H9 (cell line): ENCODE measurements at regions not wholly inside any gene's neighbourhood (a gene's known extent, or its start where the extent isn't known, plus 50 kb on each side); places are given as distances from the start of the nearest gene placed in this dataset.

Experiments used
- DNase-seq: peaks from one replicate; pipeline ENCODE4 v3.0.0-alpha.2; 2017
- H2AFZ ChIP-seq: one replicate; pipeline ENCODE4 v1.6.1; 2013; ENCODE audit warnings: mild to moderate bottlenecking, low read length, control low read depth, moderate library complexity
- H2AK5ac ChIP-seq: 2 replicates; pipeline ENCODE4 v1.6.1; 2013; ENCODE audit warnings: low read length, control low read depth, mixed read lengths; ENCODE audit not compliant: insufficient read length
- H2BK120ac ChIP-seq: one replicate; pipeline ENCODE4 v1.6.1; 2013; ENCODE audit warnings: low read depth, mild to moderate bottlenecking, low read length, control low read depth, inconsistent platforms; ENCODE audit not compliant: poor library complexity, severe bottlenecking
- H2BK12ac ChIP-seq: 2 replicates; pipeline ENCODE4 v1.6.1; 2013; ENCODE audit warnings: low read length, control low read depth, mixed read lengths, low read depth; ENCODE audit not compliant: insufficient read length
- H2BK15ac ChIP-seq: 2 replicates; pipeline ENCODE4 v1.6.1; 2013; ENCODE audit warnings: low read depth, low read length, control low read depth
- H2BK20ac ChIP-seq: one replicate; pipeline ENCODE4 v1.6.1; 2013; ENCODE audit warnings: low read depth, mild to moderate bottlenecking, low read length, control low read depth, inconsistent platforms; ENCODE audit not compliant: poor library complexity, severe bottlenecking
- H2BK5ac ChIP-seq: 2 replicates; pipeline ENCODE4 v1.6.1; 2013; ENCODE audit warnings: low read length, control low read depth, mixed read lengths; ENCODE audit not compliant: insufficient read length
- H3K14ac ChIP-seq: 2 replicates; pipeline ENCODE4 v1.6.1; 2013; ENCODE audit warnings: low read length, control low read depth; ENCODE audit not compliant: insufficient read depth
- H3K18ac ChIP-seq: 2 replicates; pipeline ENCODE4 v1.6.1; 2013; ENCODE audit warnings: low read depth, mild to moderate bottlenecking, mixed read lengths, low read length, control low read depth; ENCODE audit not compliant: insufficient read length
- H3K23ac ChIP-seq: 2 replicates; pipeline ENCODE4 v1.6.1; 2013; ENCODE audit warnings: low read length, control low read depth, mixed read lengths, low read depth; ENCODE audit not compliant: insufficient read length
- H3K23me2 ChIP-seq: 2 replicates; pipeline ENCODE4 v1.6.1; 2013; ENCODE audit warnings: low read depth, mild to moderate bottlenecking, mixed read lengths, low read length, control low read depth; ENCODE audit not compliant: insufficient read length, poor library complexity, severe bottlenecking
- H3K27ac ChIP-seq: 2 replicates; pipeline ENCODE4 v1.5.1; 2013; ENCODE audit warnings: low read length, control low read depth, mixed read lengths, low read depth; ENCODE audit not compliant: insufficient read length
- H3K27me3 ChIP-seq: 2 replicates; pipeline ENCODE4 v1.6.1; 2013; ENCODE audit warnings: low read length, control low read depth, inconsistent platforms; ENCODE audit not compliant: insufficient read depth
- H3K4ac ChIP-seq: 2 replicates; pipeline ENCODE4 v1.6.1; 2013; ENCODE audit warnings: low read depth, mild to moderate bottlenecking, control low read depth, inconsistent platforms, low read length, moderate library complexity
- H3K4me1 ChIP-seq: 2 replicates; pipeline ENCODE4 v1.6.1; 2013; ENCODE audit warnings: low read length, control low read depth, inconsistent platforms; ENCODE audit not compliant: insufficient read depth
- H3K4me2 ChIP-seq: 2 replicates; pipeline ENCODE4 v1.6.1; 2013; ENCODE audit warnings: low read length, control low read depth, mixed read lengths; ENCODE audit not compliant: insufficient read length, insufficient read depth
- H3K56ac ChIP-seq: 2 replicates; pipeline ENCODE4 v1.6.1; 2013; ENCODE audit warnings: low read depth, mild to moderate bottlenecking, mixed read lengths, low read length, control low read depth; ENCODE audit not compliant: insufficient read length
- H3K79me1 ChIP-seq: 2 replicates; pipeline ENCODE4 v1.6.1; 2013; ENCODE audit warnings: low read depth, mild to moderate bottlenecking, moderate library complexity, low read length, control low read depth, inconsistent platforms; ENCODE audit not compliant: insufficient read depth, poor library complexity, severe bottlenecking
- H3K79me2 ChIP-seq: 2 replicates; pipeline ENCODE4 v1.6.1; 2013; ENCODE audit warnings: low read length, control low read depth, inconsistent platforms; ENCODE audit not compliant: insufficient read depth
- H3K9ac ChIP-seq: 2 replicates; pipeline ENCODE4 v1.6.1; 2013; ENCODE audit warnings: low read length, control low read depth, mixed read lengths; ENCODE audit not compliant: insufficient read length; ENCODE audit errors: extremely low read depth
- H3K9me3 ChIP-seq: one replicate; pipeline ENCODE4 v1.6.1; 2013; ENCODE audit warnings: low read depth, low read length, inconsistent platforms; ENCODE audit not compliant: control insufficient read depth
- H3T11ph ChIP-seq: one replicate; pipeline ENCODE4 v1.6.1; 2013; ENCODE audit warnings: mild to moderate bottlenecking, low read length, control low read depth, inconsistent platforms
- H4K20me1 ChIP-seq: one replicate; pipeline ENCODE4 v1.6.1; 2013; ENCODE audit not compliant: control insufficient read depth, insufficient read length, insufficient read depth
- H4K5ac ChIP-seq: 2 replicates; pipeline ENCODE4 v1.6.1; 2013; ENCODE audit warnings: low read depth, mild to moderate bottlenecking, mixed read lengths, low read length, control low read depth; ENCODE audit not compliant: insufficient read length
- H4K8ac ChIP-seq: replicated peaks from 2 replicates; pipeline ENCODE4 v1.6.1; 2013; ENCODE audit warnings: low read length, control low read depth, mixed read lengths, low read depth; ENCODE audit not compliant: insufficient read length
- H4K91ac ChIP-seq: 2 replicates; pipeline ENCODE4 v1.6.1; 2013; ENCODE audit warnings: low read depth, mild to moderate bottlenecking, moderate library complexity, mixed read lengths, low read length, control low read depth; ENCODE audit not compliant: insufficient read length
- H3K27ac Mint-ChIP-seq, 3 experiments: 2 replicates in 2 of 3; 3 replicates in 1 of 3; pipeline ENCODE4 v1.8.0; 2020 to 2021; ENCODE audit warnings: mixed read lengths in 3 of 3, mild to moderate bottlenecking in 1 of 3, moderate library complexity in 1 of 3
- H3K27me3 Mint-ChIP-seq: 2 replicates; pipeline ENCODE4 v1.8.0; 2021; ENCODE audit warnings: low read depth, mild to moderate bottlenecking, moderate library complexity, mixed read lengths
- H3K36me3 Mint-ChIP-seq, 3 experiments: 2 replicates in 2 of 3; 3 replicates in 1 of 3; pipeline ENCODE4 v1.8.0; 2020 to 2021; ENCODE audit warnings: low read depth in 3 of 3, mixed read lengths in 3 of 3; ENCODE audit not compliant: insufficient read depth in 1 of 3
- H3K4me1 Mint-ChIP-seq, 2 experiments: 2 replicates each; pipeline ENCODE4 v1.8.0; 2020; ENCODE audit warnings: mixed read lengths in 2 of 2
- H3K4me3 Mint-ChIP-seq, 2 experiments: 2 replicates in 1 of 2; 3 replicates in 1 of 2; pipeline ENCODE4 v1.8.0; 2020 to 2021; ENCODE audit warnings: mild to moderate bottlenecking in 2 of 2, mixed read lengths in 2 of 2, moderate library complexity in 1 of 2
- H3K9me3 Mint-ChIP-seq, 2 experiments: 2 replicates in 1 of 2; 3 replicates in 1 of 2; pipeline ENCODE4 v1.8.0; 2020; ENCODE audit warnings: mild to moderate bottlenecking in 2 of 2, mixed read lengths in 2 of 2, moderate library complexity in 1 of 2
- CTCF ChIP-seq: fragments of 200-600 bp; sonication (generic); conservative IDR thresholded peaks from 3 replicates; pipeline ENCODE4 v1.8.0; 2021; ENCODE audit warnings: antibody characterized with exemption, mild to moderate bottlenecking
- WGBS: extraction: QIAGEN DNeasy Blood & Tissue Kit; methylation state at CpG from one replicate; pipeline ENCODE4 v1.1.7; 2013; ENCODE audit warnings: missing lambda C conversion rate, low lambda C conversion rate, mixed read lengths; ENCODE audit not compliant: insufficient read length; ENCODE audit errors: extremely low coverage; 5-methylcytosine and 5-hydroxymethylcytosine counted together

DNA sequence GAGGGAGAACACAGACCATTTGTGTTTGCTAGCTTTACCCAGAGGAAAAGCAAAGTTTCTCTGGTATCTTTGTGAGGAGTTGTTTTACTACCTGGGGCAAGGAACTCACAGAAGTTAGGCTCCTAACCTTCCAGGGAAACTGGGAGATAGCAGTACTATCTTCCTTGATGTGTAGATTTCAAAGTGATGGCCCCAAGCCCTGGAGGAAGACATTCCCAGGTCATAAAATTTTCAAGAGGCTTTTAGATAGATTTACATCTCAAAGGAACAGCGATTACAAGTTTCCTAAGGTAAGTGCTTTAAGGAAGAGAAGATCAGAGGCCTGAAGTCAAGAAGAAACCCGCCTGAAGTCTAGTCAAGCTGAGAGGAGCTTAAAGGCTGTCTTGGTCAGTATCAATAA lies 1187.8 kb upstream of the TMEFF2 start:
- Mint-ChIP-seq H3K27me3 (peaks cover 27% of the 10 kb centered on the region), H3K36me3 (no peaks in the 10 kb centered on the region), H3K4me3 (no peak overlapping the region), H3K27ac (no peak overlapping the region; a peak in 1 of 7 replicates), H3K9me3 (peaks cover 0 to 2% of the 10 kb centered on the region in 2 experiments; a peak in 1 of 5 replicates), H3K4me1 (peaks cover 0 to 6% of the 10 kb centered on the region in 2 experiments; a peak in 2 of 4 replicates)
- Histone ChIP-seq H3K9me3 (no peaks in the 10 kb centered on the region), H2AFZ (no peak overlapping the region), H3K79me2 (no peaks in the 10 kb centered on the region), H2BK12ac (no peak overlapping the region), H4K5ac (no peak overlapping the region), H3T11ph (no peak overlapping the region), H3K79me1 (no peaks in the 10 kb centered on the region), H3K23me2 (no peaks in the 10 kb centered on the region), H3K4ac (no peak overlapping the region), H3K18ac (no peak overlapping the region), H3K9ac (no peak overlapping the region), H3K27me3 (no peaks in the 10 kb centered on the region), H3K23ac (no peak overlapping the region), H2AK5ac (no peak overlapping the region), H2BK5ac (no peak overlapping the region), H2BK120ac (no peak overlapping the region), H3K4me2 (no peak overlapping the region), H2BK20ac (no peak overlapping the region), H4K8ac (no peak overlapping the region), H4K20me1 (no peaks in the 10 kb centered on the region), H3K27ac (no peak overlapping the region), H2BK15ac (no peak overlapping the region), H3K14ac (no peak overlapping the region), H4K91ac (no peak overlapping the region), H3K56ac (no peak overlapping the region), H3K4me1 (no peaks in the 10 kb centered on the region)
- DNase-seq: peak; percentile 35
- WGBS: no CpG with 5 or more reads among the region's 2 CpGs
- no peak for TF ChIP-seq CTCF
